NCI-H69 (cell line): ENCODE measurements at regions not wholly inside any gene's neighbourhood (a gene's known extent, or its start where the extent isn't known, plus 50 kb on each side); places are given as distances from the start of the nearest gene placed in this dataset.

Experiments
- DNase-seq: peaks from one replicate; lab custom pipeline; 2025; lab: John Stamatoyannopoulos, UW

- DNase-seq: no peak
These were observed 56.8 kb downstream of the IZUMO3 start for GRCh38 chr9:24488896-24489295.

GRCh38 chr9:24487946-24488345 lies 57.8 kb downstream of the IZUMO3 start:
- no peak for DNase-seq

GRCh38 chr9:24487250-24487861 lies 58.3 kb downstream of the IZUMO3 start:
- DNase-seq: no peak

GRCh38 chr9:24479361-24480059 lies 66.2 kb downstream of the IZUMO3 start:
- peak; percentile 79 for DNase-seq

GRCh38 chr9:24464319-24464951 lies 81.3 kb downstream of the IZUMO3 start:
- peak; percentile 90 for DNase-seq

- no peak for DNase-seq
These were observed 82.7 kb downstream of the IZUMO3 start for GRCh38 chr9:24462951-24463350.

- no peak for DNase-seq
These were observed 84.9 kb downstream of the IZUMO3 start for GRCh38 chr9:24460781-24461180.

- DNase-seq: no peak
These were observed 85.7 kb downstream of the IZUMO3 start for GRCh38 chr9:24459953-24460352.

- peak; percentile 94 for DNase-seq
These were observed 94.4 kb downstream of the IZUMO3 start for GRCh38 chr9:24451346-24451745.

GRCh38 chr9:24449976-24450375 lies 95.7 kb downstream of the IZUMO3 start:
- no peak for DNase-seq

GRCh38 chr9:24439456-24439855 lies 106.2 kb downstream of the IZUMO3 start:
- DNase-seq: no peak

GRCh38 chr9:24438876-24439275 lies 106.8 kb downstream of the IZUMO3 start:
- DNase-seq: no peak

GRCh38 chr9:24436761-24437160 lies 108.9 kb downstream of the IZUMO3 start:
- DNase-seq: no peak

- peak; percentile 8 for DNase-seq
These were observed 111.5 kb downstream of the IZUMO3 start for GRCh38 chr9:24434183-24434582.

GRCh38 chr9:24416136-24416535 lies 129.6 kb downstream of the IZUMO3 start:
- no peak for DNase-seq

GRCh38 chr9:24413651-24414050 lies 132.0 kb downstream of the IZUMO3 start:
- DNase-seq: no peak

GRCh38 chr9:24398466-24398865 lies 147.2 kb downstream of the IZUMO3 start:
- DNase-seq: no peak

- peak; percentile 22 for DNase-seq
These were observed 154.6 kb downstream of the IZUMO3 start for GRCh38 chr9:24391095-24391494.

- no peak for DNase-seq
These were observed 160.6 kb downstream of the IZUMO3 start for GRCh38 chr9:24385077-24385476.

GRCh38 chr9:24382566-24382965 lies 163.1 kb downstream of the IZUMO3 start:
- DNase-seq: no peak

GRCh38 chr9:24381205-24381604 lies 164.5 kb downstream of the IZUMO3 start:
- DNase-seq: peak; percentile 56

- no peak for DNase-seq
These were observed 186.7 kb downstream of the IZUMO3 start for GRCh38 chr9:24359046-24359445.

- DNase-seq: no peak
These were observed 193.7 kb downstream of the IZUMO3 start for GRCh38 chr9:24351973-24352372.
